KBM-7 (cell line): ENCODE measurements at regions not wholly inside any gene's neighbourhood (a gene's known extent, or its start where the extent isn't known, plus 50 kb on each side); places are given as distances from the start of the nearest gene placed in this dataset.
"Not testable (repeated sequence)": the region's sequence is repeated elsewhere in the genome, so short reads cannot be mapped to it uniquely, and the experiment has no call there.

Experiments
- DNase-seq: peaks from one replicate; pipeline ENCODE4 v3.0.0-alpha.2; 2015
- in situ Hi-C: fragments of 300-500 bp; cut with MboI; formaldehyde crosslinking; loops from 2 replicates; pipeline ENCODE4 v1.14.3; 2020; ENCODE audit warnings: low sequenced_read_pairs, low pct_unique_long_range_greater_than_20kb, mixed read lengths

GRCh38 chr1:106277786-106278185 is 778.7 kb upstream of the PRMT6 start:
- in situ Hi-C loops: no loop called here
- no peak for DNase-seq

DNA sequence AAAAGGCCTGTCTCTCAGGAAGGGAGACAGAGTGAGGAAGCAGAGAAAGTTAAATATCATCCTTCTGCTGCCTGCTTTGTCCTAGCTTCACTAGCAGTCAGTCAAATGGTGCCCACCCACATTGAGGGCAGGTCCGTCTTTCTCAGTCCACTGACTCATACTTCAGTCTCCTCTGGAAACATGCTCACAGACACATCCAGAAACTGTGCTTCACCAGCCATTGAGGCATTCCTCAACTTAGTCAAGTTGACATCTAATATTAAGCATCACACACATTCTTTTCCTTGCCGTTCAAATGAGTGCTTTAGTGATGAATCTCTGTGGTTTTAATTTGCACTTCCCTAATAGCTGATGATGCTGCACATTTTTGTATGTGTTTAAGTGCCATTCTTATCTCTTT is 777.8 kb upstream of the PRMT6 start:
- in situ Hi-C loops: no loop called here
- no peak for DNase-seq

DNA sequence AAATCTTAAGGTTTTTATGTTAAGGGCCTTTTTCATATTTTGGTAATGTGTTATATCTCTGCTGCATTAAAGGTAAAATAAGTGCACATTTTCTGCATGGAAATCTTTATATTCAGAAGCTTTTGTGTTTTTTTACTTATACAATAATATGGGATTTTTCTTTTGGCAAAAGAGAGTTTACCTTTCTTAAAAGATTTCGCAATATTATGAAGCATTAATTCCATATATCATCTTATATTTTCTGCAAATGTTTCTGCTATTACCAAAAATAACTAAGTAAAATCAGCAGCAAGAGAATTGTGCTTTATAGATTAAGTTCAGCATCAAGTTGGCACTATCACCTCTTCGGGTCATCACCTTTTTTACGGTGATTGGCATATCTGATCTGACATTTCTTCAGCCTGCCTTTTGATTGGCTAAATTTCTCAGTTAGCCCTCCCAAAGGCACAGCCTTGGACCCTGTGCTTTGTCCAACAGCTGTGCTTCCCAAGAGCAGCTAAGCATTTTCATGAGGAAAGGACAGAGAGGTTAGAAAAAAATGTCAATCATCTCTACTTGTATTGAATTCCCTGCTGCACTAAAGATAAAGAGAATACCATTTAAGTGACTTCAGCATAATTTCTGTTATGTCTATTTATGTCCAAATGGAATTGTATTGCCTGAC is 767.1 kb upstream of the PRMT6 start:
- no peak for DNase-seq
- in situ Hi-C loops: no loop called here

DNA sequence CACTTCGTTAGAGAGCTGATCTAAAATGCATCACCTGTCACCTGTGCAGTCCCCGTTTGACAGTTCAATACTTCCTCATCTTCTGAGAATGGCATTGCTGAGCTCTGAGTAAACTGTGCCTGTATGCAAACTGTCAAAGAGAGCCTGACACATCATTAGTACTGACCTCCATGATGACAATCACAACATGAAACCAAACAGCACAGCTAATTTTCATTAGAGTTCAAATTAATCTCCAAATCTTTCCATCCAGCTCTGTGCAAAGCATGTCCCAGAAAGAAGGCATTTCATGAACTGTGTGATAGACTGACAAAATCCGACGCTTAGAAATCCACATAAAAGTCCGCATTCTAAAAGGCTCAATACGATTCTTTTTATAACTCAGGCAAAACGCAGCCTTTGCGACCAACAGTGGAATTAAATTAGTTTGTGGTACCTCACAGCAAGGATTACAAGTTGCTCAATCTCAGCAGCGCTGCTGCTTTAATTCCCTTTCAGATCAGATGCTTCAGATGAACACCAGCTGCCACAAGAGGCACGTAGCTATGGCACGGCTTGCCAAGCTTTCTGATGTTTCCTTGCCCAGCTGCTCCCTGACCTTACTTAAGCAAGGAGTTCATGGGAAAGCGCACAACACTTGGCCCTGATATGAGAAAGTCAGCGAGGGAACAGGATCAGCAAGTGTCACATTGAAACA is 765.5 kb upstream of the PRMT6 start:
- DNase-seq: no peak
- in situ Hi-C loops: no loop called here

DNA sequence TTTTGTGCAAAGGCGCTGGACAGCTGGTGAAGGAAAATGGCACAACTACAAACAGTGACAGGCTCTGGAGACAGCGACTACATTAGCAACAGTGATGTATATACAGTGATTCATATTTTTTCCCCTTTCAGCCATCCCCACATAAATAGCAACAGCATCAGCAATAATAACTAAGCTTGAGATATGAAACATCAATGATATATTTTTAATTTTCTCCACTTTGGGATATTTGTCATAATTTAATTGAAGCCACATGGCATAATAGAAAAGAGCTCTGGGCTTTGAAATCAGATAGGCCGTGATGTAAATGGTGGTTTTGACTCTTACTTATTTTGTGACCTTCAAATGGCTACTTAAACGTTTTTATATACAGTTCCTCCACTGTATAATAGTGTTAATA is 764.3 kb upstream of the PRMT6 start:
- in situ Hi-C loops: no loop called here
- no peak for DNase-seq

GRCh38 chr1:106296431-106296830 is 760.0 kb upstream of the PRMT6 start:
- in situ Hi-C loops: no loop called here
- DNase-seq: no peak

DNA sequence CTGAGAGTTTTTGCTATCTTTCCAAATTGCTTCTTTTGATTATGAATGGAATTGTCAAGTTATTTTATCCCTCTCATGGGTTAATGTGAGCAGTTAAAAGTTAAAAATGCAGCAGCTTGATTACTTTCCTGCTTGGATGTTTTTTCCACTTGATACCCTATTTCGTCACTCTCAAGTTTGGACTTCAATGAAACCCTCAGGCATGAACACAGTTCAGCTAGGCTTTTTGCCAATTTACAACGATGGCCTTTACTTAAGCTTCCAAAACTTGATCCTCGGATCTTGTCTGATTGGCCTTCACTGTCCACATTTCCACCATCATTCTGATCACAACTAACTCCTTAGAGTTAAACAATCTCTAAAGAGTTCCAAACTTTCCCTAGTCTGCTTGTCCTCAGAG is 752.4 kb upstream of the PRMT6 start:
- no peak for DNase-seq
- in situ Hi-C loops: no loop called here

GRCh38 chr1:106319612-106320011 is 736.9 kb upstream of the PRMT6 start:
- in situ Hi-C loops: no loop called here
- DNase-seq: no peak

GRCh38 chr1:106325600-106325999 is 730.9 kb upstream of the PRMT6 start:
- no peak for DNase-seq
- in situ Hi-C loops: no loop called here

DNA sequence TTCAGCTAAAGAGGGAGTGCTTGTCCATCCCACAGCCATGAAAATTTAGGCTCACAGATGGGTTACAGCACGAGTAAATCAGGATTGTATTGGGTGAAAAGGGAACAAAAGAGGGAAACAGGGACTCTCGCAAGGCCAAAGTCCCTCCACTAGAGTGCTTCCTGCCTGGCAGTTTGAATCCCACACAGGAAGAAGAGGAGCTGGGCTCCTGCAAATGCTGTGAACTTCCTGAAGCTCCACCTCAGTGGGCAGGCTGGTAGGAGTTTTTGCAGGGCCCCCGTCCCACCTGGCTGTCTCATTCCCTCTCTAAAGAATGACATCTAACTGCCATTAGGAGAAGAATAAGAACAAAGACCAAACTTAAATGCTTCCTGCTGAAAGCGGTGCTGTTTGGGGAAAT is 712.0 kb upstream of the PRMT6 start:
- DNase-seq: no peak
- in situ Hi-C loops: no loop called here

- no peak for DNase-seq
- in situ Hi-C loops: no loop called here
These were observed 696.2 kb upstream of the PRMT6 start for GRCh38 chr1:106360252-106360651.

DNA sequence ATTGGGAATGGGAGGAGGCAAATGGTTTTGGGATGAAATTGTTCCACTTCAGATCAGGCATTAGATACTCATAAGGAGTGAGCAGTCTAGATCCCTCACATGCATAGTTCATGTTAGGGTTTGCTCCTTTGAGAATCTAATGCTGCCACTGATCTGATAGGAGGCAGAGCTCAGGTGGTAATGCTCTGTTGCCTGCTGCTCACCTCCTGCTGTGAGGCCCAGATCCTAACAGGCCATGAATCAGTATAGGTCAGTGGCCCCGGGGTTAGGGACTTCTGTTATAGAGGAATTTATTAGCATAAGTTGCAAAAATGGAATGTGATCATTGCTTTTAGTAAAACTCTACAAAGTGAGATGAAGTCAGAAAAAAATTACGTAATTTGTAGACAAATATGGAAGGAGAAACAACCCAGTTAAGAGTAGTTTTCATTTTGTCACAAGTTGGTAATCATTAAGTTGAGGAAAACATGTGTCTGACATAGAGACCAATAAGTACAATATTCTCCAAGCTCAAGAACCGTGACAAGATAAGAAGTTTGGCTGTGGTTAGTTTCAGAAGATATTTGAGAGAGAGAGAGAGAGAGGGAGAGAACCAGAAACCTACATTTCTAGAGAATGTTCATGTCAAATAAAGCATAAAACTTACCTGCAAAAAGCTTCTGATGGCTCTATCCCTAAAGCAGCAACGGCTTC is 689.7 kb upstream of the PRMT6 start:
- no peak for DNase-seq
- in situ Hi-C loops: no loop called here

DNA sequence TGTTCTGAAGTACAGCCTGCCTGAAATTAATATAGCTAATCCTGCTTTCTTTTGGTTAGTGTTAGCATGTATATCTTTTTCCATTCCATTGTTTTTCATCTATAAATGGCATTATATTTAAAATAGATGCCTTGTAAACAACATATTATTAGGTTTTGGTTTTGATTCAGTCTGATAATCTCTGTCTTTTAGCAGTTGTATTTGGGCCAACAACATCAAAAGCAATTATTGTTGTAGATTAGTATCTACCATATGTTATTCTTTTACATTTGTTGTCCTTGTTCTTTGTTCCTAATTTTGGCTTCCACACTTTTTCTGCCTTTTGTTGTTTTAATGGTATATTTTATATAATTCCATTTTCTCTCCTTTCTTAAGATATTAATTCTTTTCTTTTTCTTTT is 678.2 kb upstream of the PRMT6 start:
- no peak for DNase-seq
- in situ Hi-C loops: no loop called here

DNA sequence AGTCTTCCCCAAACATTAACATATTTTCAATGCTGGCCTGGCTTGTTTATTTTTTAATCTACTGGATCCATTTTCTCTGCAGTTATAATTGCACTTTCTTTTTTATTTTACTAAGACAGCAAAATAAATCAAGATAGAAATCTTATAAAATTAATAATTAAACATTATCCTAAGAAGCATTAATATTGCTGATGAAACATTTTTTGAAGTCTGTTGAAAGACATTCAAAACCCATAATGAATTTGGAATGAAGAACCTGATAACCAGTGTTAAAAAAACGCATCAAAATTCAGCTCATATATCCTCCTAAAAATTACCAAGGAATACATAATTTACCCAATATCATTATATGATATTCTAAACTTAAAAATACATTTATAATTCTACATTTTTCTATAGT is 675.7 kb upstream of the PRMT6 start:
- DNase-seq: no peak
- in situ Hi-C loops: no loop called here

DNA sequence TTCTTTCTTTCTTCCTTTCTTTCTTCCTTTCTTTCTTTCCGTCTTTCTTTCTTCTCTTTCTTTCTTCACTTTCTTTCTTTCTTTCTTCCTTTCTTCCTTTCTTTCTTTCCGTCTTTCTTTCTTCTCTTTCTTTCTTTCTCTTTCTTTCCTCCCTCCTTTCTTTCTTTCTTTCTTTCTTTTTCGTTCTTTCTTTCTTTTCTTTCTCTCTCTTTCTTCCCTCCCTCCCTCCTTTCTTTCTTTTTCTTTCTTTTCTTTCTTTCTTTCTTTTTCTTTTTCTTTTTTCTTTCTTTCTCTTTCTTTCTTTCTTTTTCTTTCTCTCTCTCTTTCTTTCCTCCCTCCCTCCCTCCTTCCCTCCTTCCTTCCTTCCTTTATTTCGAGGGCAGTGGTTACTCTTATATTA is 667.3 kb upstream of the PRMT6 start:
- in situ Hi-C loops, DNase-seq: not testable (repeated sequence)

GRCh38 chr1:106393046-106393445 is 663.4 kb upstream of the PRMT6 start:
- DNase-seq: no peak
- in situ Hi-C loops: no loop called here

GRCh38 chr1:106396020-106396419 is 660.5 kb upstream of the PRMT6 start:
- no peak for DNase-seq
- in situ Hi-C loops: no loop called here

DNA sequence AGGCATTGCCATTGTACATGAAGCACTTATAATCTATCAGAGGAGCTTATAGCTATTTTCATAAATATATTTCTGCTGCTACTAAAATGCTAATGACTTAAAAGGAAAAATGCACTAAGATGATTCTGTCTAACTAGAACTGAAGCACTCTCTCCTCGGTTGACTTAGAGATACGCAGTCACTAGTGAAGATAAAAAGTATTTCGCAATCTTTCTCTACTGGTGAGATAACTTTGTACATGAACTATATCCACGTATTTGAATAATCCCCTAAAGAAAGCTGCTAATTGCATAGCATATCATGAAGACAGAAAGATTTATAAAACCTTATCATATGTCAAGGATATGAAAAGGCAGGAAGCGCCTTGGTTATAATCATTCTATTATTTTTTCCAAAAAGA is 658.1 kb upstream of the PRMT6 start:
- in situ Hi-C loops: no loop called here
- DNase-seq: no peak

- no peak for DNase-seq
- in situ Hi-C loops: no loop called here
These were observed 650.4 kb upstream of the PRMT6 start for GRCh38 chr1:106406114-106406513.

DNA sequence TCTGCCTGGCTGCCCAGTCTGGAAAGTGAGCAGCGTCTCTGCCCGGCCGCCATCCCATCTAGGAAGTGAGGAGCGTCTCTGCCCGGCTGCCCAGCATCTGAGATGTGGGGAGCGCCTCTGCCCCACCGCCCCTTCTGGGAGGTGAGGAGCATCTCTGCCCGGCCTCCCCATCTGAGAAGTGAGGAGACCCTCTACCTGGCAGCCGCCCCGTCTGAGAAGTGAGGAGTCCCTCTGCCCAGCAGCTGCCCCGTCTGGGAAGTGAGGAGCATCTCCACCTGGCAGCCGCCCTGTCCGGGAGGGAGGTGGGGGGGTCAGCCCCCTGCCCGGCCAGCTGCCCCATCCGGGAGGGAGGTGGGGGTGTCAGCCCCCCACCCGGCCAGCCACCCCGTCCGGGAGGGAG is 644.2 kb upstream of the PRMT6 start:
- in situ Hi-C loops, DNase-seq: not testable (repeated sequence)

GRCh38 chr1:106435269-106435668 is 621.2 kb upstream of the PRMT6 start:
- in situ Hi-C loops: no loop called here
- peak; percentile 12 for DNase-seq
